IMR-90 (cell line): ENCODE measurements at regions not wholly inside any gene's neighbourhood (a gene's known extent, or its start where the extent isn't known, plus 50 kb on each side); places are given as distances from the start of the nearest gene placed in this dataset.

Experiments
- ATAC-seq: fragments of 200-7000 bp; cut with Tn5 transposase; 2 replicates; pipeline ENCODE4 v1.9.1; 2020; ENCODE audit warnings: low read depth, mild to moderate bottlenecking, moderate library complexity
- BruUV-seq: library from RNA; stranded (reverse); fragments of 400-500 nt; replicated peaks from 2 replicates; lab custom pipeline; 2021; lab: Mats Ljungman, UMichigan
- CTCF ChIA-PET: fragments of 300-600 bp; formaldehyde crosslinking; extraction: SDS; loops from one replicate; lab custom pipeline; 2021; ENCODE audit warnings: antibody characterized with exemption; lab: Yijun Ruan, JAX
- POLR2A ChIA-PET: fragments of 300-600 bp; sonication (Branson Sonifier 250); formaldehyde crosslinking; loops from one replicate; lab custom pipeline; 2022; ENCODE audit warnings: antibody characterized with exemption; ENCODE audit not compliant: unreplicated experiment; lab: Charles Lee
- DNase-seq: peaks from one replicate; pipeline ENCODE4 v3.0.0; 2013
- H2AFZ ChIP-seq: replicated peaks from 2 replicates; pipeline ENCODE3; 2013; ENCODE audit warnings: low read length, mild to moderate bottlenecking; ENCODE audit not compliant: poor library complexity
- H2AK5ac ChIP-seq: 2 replicates; pipeline ENCODE4 v1.6.1; 2013; ENCODE audit warnings: low read depth, low read length, inconsistent platforms
- H2AK9ac ChIP-seq: replicated peaks from 2 replicates; pipeline ENCODE3; 2013; ENCODE audit warnings: mild to moderate bottlenecking, low read depth, low read length, moderate library complexity; ENCODE audit not compliant: poor library complexity
- H2BK120ac ChIP-seq: 2 replicates; pipeline ENCODE4 v1.6.1; 2013; ENCODE audit warnings: low read depth, low read length, inconsistent platforms
- H2BK15ac ChIP-seq: 3 replicates; pipeline ENCODE4 v1.6.1; 2013; ENCODE audit warnings: low read depth, low read length, inconsistent platforms
- H2BK20ac ChIP-seq: 2 replicates; pipeline ENCODE4 v1.6.1; 2013; ENCODE audit warnings: low read depth, mild to moderate bottlenecking, inconsistent platforms, low read length, moderate library complexity
- H2BK5ac ChIP-seq: 2 replicates; pipeline ENCODE4 v1.6.1; 2013; ENCODE audit warnings: mild to moderate bottlenecking, low read depth, low read length, inconsistent platforms; ENCODE audit not compliant: poor library complexity, severe bottlenecking
- H3K14ac ChIP-seq: replicated peaks from 2 replicates; pipeline ENCODE4 v1.6.1; 2013; ENCODE audit warnings: low read depth, low read length, inconsistent platforms
- H3K18ac ChIP-seq: 2 replicates; pipeline ENCODE4 v1.6.1; 2013; ENCODE audit warnings: low read depth, low read length, control low read depth
- H3K23ac ChIP-seq: 2 replicates; pipeline ENCODE4 v1.6.1; 2013; ENCODE audit warnings: low read depth, low read length, inconsistent platforms
- H3K27ac ChIP-seq: 2 replicates; pipeline ENCODE4 v1.5.1; 2013; ENCODE audit warnings: mild to moderate bottlenecking, control low read depth, low read length; ENCODE audit not compliant: insufficient read depth
- H3K27me3 ChIP-seq: 2 replicates; pipeline ENCODE4 v1.6.1; 2013; ENCODE audit warnings: low read length; ENCODE audit not compliant: control insufficient read depth, insufficient read depth
- H3K36me3 ChIP-seq: 2 replicates; pipeline ENCODE4 v1.6.1; 2013; ENCODE audit warnings: low read length, mixed read lengths; ENCODE audit not compliant: control insufficient read depth, insufficient read depth
- H3K4ac ChIP-seq: 2 replicates; pipeline ENCODE4 v1.6.1; 2013; ENCODE audit warnings: low read depth, low read length, inconsistent platforms
- H3K4me1 ChIP-seq: 2 replicates; pipeline ENCODE4 v1.6.1; 2013; ENCODE audit warnings: low read length, mixed read lengths; ENCODE audit not compliant: control insufficient read depth, insufficient read depth
- H3K4me2 ChIP-seq: 2 replicates; pipeline ENCODE4 v1.6.1; 2013; ENCODE audit warnings: low read depth, mild to moderate bottlenecking, control low read depth, low read length, moderate library complexity
- H3K4me3 ChIP-seq: 2 replicates; pipeline ENCODE4 v1.5.1; 2013; ENCODE audit warnings: low read depth, mild to moderate bottlenecking, control low read depth, low read length, moderate library complexity; ENCODE audit not compliant: insufficient read depth
- H3K56ac ChIP-seq: 2 replicates; pipeline ENCODE4 v1.6.1; 2013; ENCODE audit warnings: low read length, inconsistent platforms; ENCODE audit not compliant: insufficient read depth; ENCODE audit errors: extremely low read depth
- H3K79me1 ChIP-seq, 2 experiments: 2 replicates each; pipeline ENCODE4 v1.6.1; 2013; ENCODE audit warnings: low read length in 2 of 2, inconsistent platforms in 1 of 2, low read depth in 1 of 2
- H3K9ac ChIP-seq: 2 replicates; pipeline ENCODE4 v1.6.1; 2013; ENCODE audit warnings: low read depth, low read length, control low read depth
- H3K9me1 ChIP-seq: 2 replicates; pipeline ENCODE4 v1.6.1; 2013; ENCODE audit warnings: low read length, inconsistent platforms; ENCODE audit not compliant: insufficient read depth
- H3K9me3 ChIP-seq: 2 replicates; pipeline ENCODE4 v1.6.1; 2013; ENCODE audit warnings: low read length; ENCODE audit not compliant: control insufficient read depth, insufficient read depth
- H4K20me1 ChIP-seq: 2 replicates; pipeline ENCODE4 v1.6.1; 2013; ENCODE audit warnings: low read length, inconsistent platforms; ENCODE audit not compliant: insufficient read depth
- H4K5ac ChIP-seq: 2 replicates; pipeline ENCODE4 v1.6.1; 2013; ENCODE audit warnings: mild to moderate bottlenecking, low read depth, low read length, control low read depth
- H4K8ac ChIP-seq, 2 experiments: 2 replicates each; pipeline ENCODE4 v1.6.1; 2013; ENCODE audit warnings: low read depth in 2 of 2, low read length in 2 of 2, control low read depth in 1 of 2, inconsistent platforms in 1 of 2
- H4K91ac ChIP-seq: 2 replicates; pipeline ENCODE4 v1.6.1; 2013; ENCODE audit warnings: low read depth, low read length, inconsistent platforms; ENCODE audit not compliant: insufficient read depth
- CTCF ChIP-seq: conservative IDR thresholded peaks from 2 replicates; pipeline ENCODE4 v1.5.1; 2012; ENCODE audit warnings: mild to moderate bottlenecking, low read depth, low read length, improper control_type of control experiment
- MAFK ChIP-seq: IDR thresholded peaks from 2 replicates; pipeline ENCODE4 v1.6.1; 2012; ENCODE audit warnings: low read depth, low read length, improper control_type of control experiment
- RAD21 ChIP-seq: IDR thresholded peaks from 2 replicates; pipeline ENCODE4 v1.6.1; 2012; ENCODE audit warnings: low read length, improper control_type of control experiment
- RFX5 ChIP-seq: IDR thresholded peaks from 2 replicates; pipeline ENCODE4 v1.8.0; 2012; ENCODE audit warnings: low read depth, mild to moderate bottlenecking, low read length, moderate library complexity
- WGBS, 2 experiments: methylation state at CpG; one replicate each; pipeline versions ENCODE4 v1.1.5 to v1.1.7; 2013; ENCODE audit warnings: missing lambda C conversion rate in 2 of 2; ENCODE audit not compliant: insufficient read length in 1 of 2; ENCODE audit errors: extremely low coverage in 2 of 2; 5-methylcytosine and 5-hydroxymethylcytosine counted together
- dilution Hi-C: fragments of 300-500 bp; cut with HindIII; formaldehyde crosslinking; loops from one replicate; pipeline ENCODE4 v1.14.3; 2018; ENCODE audit warnings: low sequenced_read_pairs; ENCODE audit not compliant: unreplicated experiment
- in situ Hi-C: fragments of 300-500 bp; cut with MboI; formaldehyde crosslinking; loops from 3 replicates; pipeline ENCODE4 v1.14.3; 2019; ENCODE audit warnings: low sequenced_read_pairs, inconsistent platforms, mixed read lengths
- intact Hi-C: fragments of 100-400 bp; cut with micrococcal nuclease; formaldehyde crosslinking; loops from 2 replicates; pipeline ENCODE4 v1.10.0; 2022

DNA sequence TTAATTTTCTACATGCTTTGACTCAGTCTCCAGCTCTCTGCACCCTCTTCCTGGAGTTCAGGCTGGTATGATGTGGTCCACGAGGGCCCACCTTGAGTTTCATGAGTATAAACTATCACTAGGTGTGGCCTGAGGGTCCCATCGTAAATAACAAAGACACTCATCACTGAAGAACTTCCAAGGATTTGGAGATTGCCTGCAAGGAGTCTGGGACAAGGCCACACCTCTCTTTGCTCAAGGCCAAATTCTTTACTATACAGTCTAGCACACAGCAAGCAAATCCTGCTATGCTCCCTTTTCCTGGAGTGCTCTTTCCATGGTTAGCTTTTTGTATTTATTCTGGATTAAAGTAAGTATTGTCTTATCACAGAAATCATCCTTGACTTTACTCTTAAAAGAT, 271.9 kb downstream of the SLC16A7 start:
- H2AFZ ChIP-seq, result no peak overlapping the region
- no peak for DNase-seq
- H4K5ac ChIP-seq, result no peak overlapping the region
- H2BK15ac ChIP-seq, result no peak overlapping the region
- H3K4me3 ChIP-seq, result no peak overlapping the region
- dilution Hi-C loops (no loop called here), in situ Hi-C loops (no loop called here), intact Hi-C loops (no loop called here)
- no peak overlapping the region for H4K91ac ChIP-seq
- H3K4ac ChIP-seq, result no peak overlapping the region
- no peak for ATAC-seq
- ChIA-PET POLR2A (no interaction called here), CTCF (no interaction called here)
- H3K9ac ChIP-seq, result no peak overlapping the region
- H3K56ac ChIP-seq, result no peak overlapping the region
- no peak overlapping the region for H2AK5ac ChIP-seq
- no peak overlapping the region for H2BK20ac ChIP-seq
- H3K14ac ChIP-seq, result no peak overlapping the region
- H3K27me3 ChIP-seq, result no peaks in the 10 kb centered on the region
- no peak overlapping the region for H3K23ac ChIP-seq
- H3K4me2 ChIP-seq, result no peak overlapping the region
- no peak overlapping the region for H2BK120ac ChIP-seq
- WGBS, 2 experiments, result 80% methylated on average over 1 of the region's 2 CpGs; no CpG with 5 or more reads in 1 of the 2 experiments
- H3K36me3 ChIP-seq, result no peaks in the 10 kb centered on the region
- H3K9me1 ChIP-seq, result no peaks in the 10 kb centered on the region
- H3K79me1 ChIP-seq, result no peaks in the 10 kb centered on the region
- no peak overlapping the region for H2BK5ac ChIP-seq
- no peak for TF ChIP-seq MAFK
- no peak for TF ChIP-seq RFX5
- TF ChIP-seq RAD21, result no peak
- no peak for TF ChIP-seq CTCF
- no peaks in the 10 kb centered on the region for H3K4me1 ChIP-seq
- no peak overlapping the region for H2AK9ac ChIP-seq
- H4K8ac ChIP-seq, result no peak overlapping the region
- H3K27ac ChIP-seq, result no peak overlapping the region
- no peaks in the 10 kb centered on the region for H3K9me3 ChIP-seq
- no peak overlapping the region for H3K18ac ChIP-seq
- BruUV-seq, result no TSS peak
- H4K20me1 ChIP-seq, result no peaks in the 10 kb centered on the region
